KBM-7 (cell line): ENCODE measurements at regions not wholly inside any gene's neighbourhood (a gene's known extent, or its start where the extent isn't known, plus 50 kb on each side); places are given as distances from the start of the nearest gene placed in this dataset.

Source experiments
- DNase-seq: peaks from one replicate; pipeline ENCODE4 v3.0.0-alpha.2; 2015
- in situ Hi-C: fragments of 300-500 bp; cut with MboI; formaldehyde crosslinking; loops from 2 replicates; pipeline ENCODE4 v1.14.3; 2020; ENCODE audit warnings: low sequenced_read_pairs, low pct_unique_long_range_greater_than_20kb, mixed read lengths

GRCh38 chr3:189099031-189099471 is 72.7 kb upstream of the TPRG1 start:
- in situ Hi-C loops, result no loop called here
- DNase-seq, result no peak

DNA sequence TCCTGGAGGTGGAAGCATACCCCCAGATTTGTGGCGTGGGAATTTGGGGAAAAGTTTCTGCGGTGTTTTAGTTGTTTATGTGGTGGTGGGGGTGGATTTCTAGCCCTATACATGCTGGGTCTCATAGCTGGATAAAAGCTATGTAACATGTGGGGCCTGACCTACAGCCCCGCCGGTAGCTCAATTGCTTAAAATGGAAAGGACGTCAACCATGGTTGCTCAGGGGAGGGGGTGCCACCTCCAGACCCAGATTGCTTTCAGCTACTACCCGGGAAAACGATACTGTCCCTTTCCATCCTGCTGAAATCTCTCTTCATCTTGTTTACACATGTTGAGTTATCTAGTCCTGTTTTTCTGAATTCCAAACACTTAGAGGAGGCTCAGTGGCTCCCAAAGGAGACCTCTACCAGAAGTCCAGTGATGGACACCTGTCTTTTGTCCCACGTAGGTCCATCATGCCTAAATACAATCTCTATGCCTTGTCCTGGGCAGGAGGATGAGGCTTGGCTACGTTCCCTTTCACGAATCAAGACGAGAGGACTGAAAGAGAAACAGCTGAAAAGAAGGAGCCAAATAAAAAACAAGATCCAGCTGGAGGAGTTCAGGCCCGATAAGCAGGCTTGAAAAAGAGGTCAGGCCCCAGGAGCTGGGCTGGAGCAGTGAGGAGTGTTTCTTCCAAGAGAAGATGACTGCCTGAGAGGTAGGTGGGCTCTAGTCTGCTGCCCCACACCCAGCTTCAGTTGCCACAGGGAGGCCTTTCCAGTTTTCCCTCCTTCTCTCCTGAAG is 72.1 kb upstream of the TPRG1 start:
- in situ Hi-C loops, result no loop called here

GRCh38 chr3:189100866-189101265 is 70.9 kb upstream of the TPRG1 start:
- no peak for DNase-seq
- in situ Hi-C loops, result no loop called here

More for the DNA sequence above, 72.1 kb upstream of the TPRG1 start:
- DNase-seq, result no peak

- DNase-seq, result no peak
- in situ Hi-C loops, result no loop called here
Measured at GRCh38 chr3:189101594-189101993, 70.2 kb upstream of the TPRG1 start.

- in situ Hi-C loops, result no loop called here
- DNase-seq, result no peak
Measured at GRCh38 chr3:189103208-189103607, 68.6 kb upstream of the TPRG1 start.

- in situ Hi-C loops, result no loop called here
- no peak for DNase-seq
Measured at GRCh38 chr3:189108067-189108466, 63.7 kb upstream of the TPRG1 start.

GRCh38 chr3:189108735-189109134 is 63.0 kb upstream of the TPRG1 start:
- DNase-seq, result no peak
- in situ Hi-C loops, result no loop called here

- in situ Hi-C loops, result no loop called here
Measured at GRCh38 chr3:189109145-189109544, 62.6 kb upstream of the TPRG1 start.

DNA sequence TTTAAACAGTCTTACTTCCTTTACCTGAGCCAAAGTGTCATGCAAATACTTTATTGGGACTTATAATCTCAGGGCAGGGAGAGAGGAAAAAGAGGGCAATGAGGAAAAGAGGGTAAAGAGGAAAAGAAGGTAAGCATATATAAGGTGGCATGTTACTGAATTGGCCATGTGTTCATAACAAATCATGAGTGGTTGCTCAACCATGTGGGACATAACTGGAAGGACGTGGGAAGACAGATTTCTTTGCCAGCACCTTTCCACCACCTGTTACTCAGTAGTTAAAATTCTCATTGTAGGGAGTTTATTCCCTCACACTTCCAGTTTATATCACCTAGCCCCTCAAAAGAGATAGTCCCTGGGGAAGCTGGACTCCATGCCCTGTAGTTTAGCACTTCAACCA is 54.7 kb upstream of the TPRG1 start:
- no peak for DNase-seq
- in situ Hi-C loops, result no loop called here

More at GRCh38 chr3:189109145-189109544, 62.6 kb upstream of the TPRG1 start:
- DNase-seq, result no peak

DNA sequence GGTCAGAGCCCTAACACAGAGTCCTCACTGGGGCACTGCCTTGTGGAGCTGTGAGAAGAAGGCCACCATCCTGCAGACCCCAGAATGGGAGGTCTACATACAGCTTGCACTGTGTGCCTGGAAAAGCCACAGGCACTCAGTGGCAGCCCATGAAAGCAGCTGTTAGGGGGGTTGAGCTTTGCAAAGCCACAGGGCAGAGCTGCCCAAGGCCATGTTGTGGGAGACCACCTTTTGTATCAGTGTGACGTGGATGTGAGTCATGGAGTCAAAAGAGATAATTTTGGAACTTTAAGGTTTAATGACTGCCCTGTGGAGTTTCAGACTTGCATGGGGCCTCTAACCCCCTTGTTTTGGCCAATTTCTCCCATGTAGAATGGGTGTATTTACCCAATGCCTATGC is 52.9 kb upstream of the TPRG1 start:
- no peak for DNase-seq
- in situ Hi-C loops, result no loop called here

DNA sequence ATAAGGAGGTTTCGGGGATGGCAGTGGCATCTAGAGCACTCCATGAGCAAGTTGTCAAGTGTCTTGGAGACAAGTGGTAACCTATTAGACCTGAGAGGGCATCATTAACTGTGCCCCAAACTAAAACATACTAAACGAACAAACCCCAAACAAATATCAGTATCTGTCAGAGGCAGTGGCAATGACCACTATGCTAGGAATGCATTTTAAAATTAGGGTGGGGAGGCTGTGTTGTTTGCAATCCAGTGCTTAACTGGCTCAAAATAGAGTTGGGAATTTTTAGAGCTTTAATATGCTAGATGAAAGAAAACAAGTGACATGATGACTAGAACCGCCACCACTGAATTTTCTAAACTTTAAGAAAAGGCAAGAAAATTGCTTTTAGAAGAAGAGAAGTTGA is 51.8 kb upstream of the TPRG1 start:
- DNase-seq, result no peak
- in situ Hi-C loops, result no loop called here

DNA sequence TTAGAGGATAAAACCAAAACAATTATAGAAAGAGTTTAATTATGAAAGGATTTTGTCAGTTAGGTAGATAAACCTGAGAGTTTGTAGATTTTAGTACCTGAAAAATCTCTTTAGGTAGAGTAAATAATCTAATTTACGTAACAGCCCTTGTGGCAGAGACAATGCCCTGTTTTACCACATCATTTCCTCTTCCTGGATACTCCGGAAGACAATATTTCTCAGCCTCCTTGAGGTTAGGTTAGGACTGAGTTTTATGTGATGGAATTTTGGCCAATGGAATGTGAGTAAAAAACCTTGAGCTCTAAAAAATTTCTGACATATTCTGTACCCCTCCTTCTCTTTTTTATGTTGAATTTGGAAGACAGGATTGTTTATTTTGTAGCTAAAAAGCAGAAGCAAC is 50.7 kb upstream of the TPRG1 start:
- in situ Hi-C loops, result no loop called here
- DNase-seq, result no peak
